HG02678 (cell line): ENCODE measurements at regions not wholly inside any gene's neighbourhood (a gene's known extent, or its start where the extent isn't known, plus 50 kb on each side); places are given as distances from the start of the nearest gene placed in this dataset.
"Not testable (repeated sequence)": the region's sequence is repeated elsewhere in the genome, so short reads cannot be mapped to it uniquely, and the experiment has no call there.

Experiments used
- ATAC-seq: cut with Tn5 transposase; IDR thresholded peaks from one replicate; pipeline ENCODE4 v1.9.1; 2021; ENCODE audit warnings: mild to moderate bottlenecking, moderate library complexity; ENCODE audit not compliant: unreplicated experiment

DNA sequence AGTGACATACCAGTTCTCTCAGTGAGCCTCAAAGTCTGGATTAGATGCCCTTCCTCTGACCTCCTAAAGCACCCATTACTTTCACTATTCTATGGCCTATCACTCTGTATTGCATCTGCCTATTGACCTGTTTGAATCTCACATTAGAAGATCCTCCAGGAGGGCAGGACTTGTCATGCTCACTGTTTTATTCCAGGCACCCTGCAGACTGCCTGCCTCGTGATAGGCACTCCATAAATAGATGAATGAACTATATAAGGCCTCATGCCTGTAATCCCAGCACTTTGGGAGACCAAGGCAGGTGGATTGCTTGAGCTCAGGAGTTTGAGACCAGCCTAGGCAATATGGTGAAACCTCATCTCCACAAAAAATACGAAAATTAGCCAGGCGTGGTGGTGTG is 160.1 kb upstream of the CADM1 start:
- ATAC-seq: no peak

DNA sequence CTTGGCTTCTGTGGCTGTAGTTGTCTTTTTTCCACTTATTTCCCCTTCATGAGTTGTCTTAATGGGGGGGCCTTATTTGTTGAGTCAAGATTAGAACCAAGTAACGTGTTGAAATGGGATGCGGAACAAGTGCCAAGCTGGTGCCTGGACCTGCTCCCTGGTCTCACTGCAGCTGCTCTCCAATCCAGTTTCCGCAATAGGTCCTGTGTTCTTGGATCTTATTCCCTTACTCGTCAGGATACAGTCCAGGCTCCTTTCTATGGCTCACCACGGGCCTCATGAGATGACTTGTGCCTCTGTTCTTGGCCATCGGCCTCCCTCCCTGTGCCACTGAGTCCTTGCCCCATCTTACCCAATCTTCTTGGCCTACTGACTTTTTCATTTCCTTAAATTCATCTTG is 159.6 kb upstream of the CADM1 start:
- ATAC-seq: no peak

DNA sequence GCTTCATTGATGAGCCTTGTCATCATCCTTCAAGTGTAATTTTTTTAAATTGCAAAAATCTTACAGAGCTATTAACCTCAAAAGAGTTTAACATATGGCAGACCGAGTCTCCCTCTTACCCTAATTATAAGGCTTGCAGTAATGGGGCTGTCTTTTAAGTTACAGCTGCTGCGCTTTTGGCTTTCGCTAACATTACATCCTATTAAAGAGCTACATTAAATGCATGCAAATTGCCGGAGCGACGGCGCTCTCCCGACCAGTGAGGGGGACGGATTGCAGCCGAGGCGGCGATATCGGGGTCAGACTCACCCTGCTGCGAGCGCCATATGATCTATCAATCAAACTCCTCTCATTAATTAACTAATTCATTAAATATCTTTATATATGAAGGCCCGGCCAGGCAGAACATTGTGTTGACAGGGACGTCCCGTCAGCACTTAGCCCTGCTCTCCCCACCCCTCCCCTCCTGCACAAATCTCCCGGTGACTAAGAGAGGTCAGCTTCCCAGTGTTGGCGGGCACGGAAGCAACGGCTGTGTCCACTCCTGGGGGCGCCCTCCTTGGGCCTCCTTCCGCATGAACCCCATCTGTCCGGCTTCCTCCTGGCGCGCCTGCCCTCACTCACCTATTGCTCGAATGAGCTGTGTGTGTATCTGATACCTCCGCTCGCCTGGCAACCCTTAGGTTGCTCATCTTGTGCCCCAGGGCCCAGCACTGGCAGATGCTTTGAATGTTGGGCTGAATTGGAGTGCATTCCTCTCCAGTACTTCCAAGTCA is 156.0 kb upstream of the CADM1 start:
- ATAC-seq: no peak

DNA sequence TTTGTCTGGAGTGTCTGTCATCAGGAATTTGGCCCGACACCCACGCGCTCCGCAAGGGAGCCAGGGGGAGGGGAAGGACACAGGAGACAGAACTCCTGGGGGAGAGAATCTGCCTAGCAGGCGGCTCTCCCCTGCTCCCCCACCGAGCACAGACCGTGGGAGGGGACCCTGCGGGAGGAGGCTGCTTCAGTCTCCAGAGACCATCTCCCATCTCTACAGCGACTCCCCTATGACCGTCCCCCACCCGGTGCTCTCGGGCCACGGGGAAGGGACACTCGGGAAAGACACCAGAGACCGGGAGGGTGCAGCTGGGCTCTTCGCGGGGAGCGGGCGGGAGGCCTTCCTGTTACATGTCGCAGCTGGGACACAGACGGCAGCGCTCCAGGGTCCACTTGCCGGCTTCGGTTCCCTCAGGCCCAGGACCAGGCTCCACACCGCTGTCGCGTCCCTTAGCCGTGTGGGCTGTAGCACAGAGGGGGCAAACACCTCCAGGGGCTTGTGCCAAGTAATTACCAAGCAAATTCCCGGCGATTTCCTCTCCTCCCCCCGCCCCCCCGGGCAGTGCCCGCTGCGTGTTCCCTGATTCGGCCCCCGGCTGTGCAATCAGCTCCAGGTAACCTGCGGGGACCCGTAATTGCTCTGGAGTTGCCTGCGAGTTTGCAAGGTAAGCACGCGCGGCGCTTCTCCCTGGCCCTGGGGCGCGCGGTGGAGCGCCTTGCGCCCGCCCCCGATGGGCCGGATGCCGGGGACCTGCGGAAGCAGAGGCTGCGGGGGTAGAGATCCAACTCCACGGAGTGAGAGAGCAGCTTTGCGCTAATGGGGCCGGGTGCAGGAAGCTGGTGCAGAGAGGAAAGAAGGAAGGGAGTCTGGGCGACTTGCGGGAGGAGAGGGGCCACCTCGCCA is 155.1 kb upstream of the CADM1 start:
- ATAC-seq: no peak

DNA sequence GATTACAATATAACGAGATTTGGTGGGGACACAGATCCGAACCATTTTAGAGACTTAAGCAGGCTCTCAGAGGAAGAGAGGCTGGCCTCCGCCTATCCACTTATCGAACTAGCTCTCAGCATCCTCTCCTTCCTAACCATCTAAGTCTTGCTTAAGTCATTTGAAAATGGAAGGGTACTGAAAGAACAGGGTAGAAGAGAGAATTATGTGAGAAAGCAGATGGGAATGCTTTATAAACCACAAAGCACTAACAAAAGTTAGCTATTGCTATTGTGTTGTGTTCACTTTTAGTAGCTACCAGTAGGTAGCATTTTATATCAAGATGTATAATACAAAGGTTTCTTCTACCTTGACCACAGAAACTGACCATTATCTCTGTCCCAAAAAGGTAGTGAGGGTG is 153.4 kb upstream of the CADM1 start:
- ATAC-seq: no peak

DNA sequence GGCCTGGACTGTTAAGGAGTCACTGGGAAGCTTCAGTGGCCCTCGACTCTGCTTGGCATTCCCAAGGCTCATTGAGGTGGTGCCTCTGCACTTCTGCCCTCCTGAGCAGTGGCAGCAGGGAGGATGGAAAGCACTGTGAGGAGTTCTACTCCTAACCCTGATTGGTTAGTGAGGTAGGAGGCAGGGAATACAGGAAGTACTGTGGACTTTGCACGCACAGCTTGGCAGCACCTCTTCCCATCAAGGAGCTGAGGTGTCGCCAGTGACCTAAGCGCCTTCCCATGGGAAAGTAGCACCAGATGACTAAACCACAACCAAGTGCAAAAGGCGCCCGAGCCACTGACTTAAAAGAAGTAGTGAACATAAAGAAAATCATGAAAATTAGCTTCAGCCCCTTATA is 152.5 kb upstream of the CADM1 start:
- no peak for ATAC-seq

DNA sequence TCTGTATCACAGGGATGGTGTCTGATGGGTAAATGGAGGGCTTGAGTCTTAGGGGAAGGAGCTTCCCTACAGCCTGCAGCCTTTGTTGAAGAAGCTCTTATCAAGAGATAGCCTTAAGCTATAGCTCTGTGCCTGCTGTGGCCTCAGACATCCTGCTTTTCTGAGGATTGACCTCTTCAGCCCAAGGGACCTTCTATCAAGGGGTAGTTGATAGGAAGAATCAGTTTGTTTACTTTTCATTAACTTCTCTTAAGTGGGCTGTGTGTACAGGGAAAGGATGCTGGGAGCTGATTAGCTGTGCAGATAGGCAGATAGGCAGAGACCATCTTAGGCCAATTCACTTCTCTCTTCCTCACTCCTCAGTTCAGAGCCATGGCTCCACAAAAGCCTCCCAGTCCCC is 151.8 kb upstream of the CADM1 start:
- ATAC-seq: no peak

DNA sequence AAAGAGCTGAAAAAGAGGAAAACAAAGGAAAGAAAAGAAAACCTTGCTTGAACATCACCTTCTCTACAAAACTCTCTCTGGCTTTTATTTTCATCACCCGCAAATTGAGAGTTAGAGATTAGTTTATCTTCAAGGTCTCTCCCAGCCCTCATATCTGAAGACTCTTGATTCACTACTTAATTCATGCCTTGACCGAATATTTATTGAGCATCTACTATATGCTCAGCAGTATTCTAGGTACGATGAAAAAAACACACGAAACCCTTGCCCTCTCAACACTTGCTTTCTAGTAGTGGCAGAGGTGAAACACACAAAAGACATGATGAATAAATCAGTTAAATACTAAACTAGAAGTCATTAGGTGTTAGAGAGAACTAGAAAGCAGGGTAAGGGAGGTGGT is 150.6 kb upstream of the CADM1 start:
- no peak for ATAC-seq

DNA sequence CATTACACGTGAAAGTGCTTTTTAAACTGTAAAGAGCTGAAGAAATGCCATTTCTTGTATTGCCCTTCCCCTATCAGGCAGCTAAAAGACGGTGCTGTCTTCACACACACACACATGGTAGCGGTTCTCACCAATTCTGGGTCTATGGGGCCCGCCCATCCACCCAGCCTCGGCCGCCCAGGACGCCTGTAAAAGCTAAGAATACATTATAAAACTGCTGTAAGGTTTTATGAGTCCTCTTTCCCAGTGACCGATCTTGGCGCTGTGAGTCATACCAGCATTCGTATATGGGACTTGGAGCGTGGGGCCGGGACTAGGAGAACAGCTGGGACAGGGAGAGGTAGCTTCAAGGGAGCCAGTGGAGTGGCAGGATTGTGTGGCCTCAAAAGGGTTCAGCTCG is 149.7 kb upstream of the CADM1 start:
- ATAC-seq: no peak

DNA sequence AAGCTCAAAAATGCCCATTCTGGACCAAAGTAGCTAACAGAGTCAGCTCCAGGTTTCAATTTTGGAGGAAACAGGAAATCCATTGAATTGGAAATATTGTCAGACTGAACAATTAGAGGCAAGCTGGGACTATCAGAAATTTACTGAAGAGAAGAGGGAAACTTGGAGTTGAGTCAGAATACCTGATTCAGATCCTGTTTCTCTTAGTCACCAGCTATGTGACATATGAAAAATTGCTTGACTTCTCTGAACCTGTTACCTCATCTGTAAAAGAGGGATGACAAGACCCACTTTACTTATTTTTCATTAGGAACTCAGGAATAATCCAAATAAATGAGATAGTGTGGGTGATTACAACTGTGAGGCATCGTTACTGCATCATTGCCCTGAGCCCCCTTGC is 148.9 kb upstream of the CADM1 start:
- ATAC-seq: no peak

DNA sequence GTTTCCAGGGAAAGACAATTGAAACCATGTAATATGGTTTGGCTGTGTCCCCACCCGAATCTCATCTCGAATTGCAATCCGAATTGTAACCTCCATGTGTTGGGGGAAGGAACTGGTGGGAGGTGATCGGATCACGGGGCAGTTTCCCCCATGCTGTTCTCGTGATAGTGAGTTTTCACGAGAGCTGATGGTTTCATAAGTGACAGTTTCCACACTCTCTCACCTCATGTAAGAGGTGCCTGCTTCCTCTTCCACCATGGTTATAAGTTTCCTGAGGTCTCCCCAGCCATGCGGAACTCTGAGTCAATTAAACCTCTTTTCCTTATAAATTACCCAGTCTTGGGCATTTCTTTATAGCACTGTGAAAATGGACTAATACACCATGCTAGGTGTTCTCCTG is 148.3 kb upstream of the CADM1 start:
- no peak for ATAC-seq

DNA sequence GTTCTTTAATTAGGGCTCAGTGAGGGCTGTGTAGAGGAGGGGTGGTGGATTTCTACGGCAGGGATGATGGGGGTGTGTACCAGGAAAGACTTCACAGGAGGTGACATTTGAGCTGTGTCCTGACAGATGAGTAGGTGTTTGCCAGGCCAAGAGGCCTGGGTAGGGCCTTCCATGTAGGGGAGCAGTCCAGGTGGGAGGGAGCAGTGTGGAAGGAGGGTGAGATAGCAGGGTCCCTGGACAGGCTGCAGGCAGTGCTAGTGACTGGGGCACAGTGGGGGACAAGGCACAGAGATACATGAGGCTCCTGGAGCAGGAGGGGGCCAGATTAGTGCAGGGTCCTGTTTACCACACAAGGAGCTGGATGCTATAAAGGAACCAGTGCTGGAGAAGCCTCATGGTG is 147.9 kb upstream of the CADM1 start:
- ATAC-seq: no peak

DNA sequence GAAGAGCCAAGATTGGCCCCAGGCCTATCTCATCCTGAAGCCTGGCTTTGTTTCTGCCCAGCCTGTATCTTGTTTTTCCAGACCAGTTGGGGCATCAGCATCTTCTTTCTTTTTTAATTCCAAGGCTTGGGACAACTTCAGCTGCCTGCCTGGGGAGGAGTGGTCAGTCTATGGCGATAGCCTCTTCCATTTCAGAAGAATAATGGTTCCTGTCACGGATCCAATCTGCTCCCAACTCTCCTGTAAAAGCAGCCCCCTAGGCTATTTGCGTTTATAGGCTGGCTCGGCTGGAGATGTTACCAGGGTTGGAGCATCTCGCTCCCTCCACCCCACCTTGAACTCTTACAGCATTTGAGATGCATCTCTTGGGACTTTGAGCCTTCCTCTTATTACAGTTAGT is 145.2 kb upstream of the CADM1 start:
- no peak for ATAC-seq

DNA sequence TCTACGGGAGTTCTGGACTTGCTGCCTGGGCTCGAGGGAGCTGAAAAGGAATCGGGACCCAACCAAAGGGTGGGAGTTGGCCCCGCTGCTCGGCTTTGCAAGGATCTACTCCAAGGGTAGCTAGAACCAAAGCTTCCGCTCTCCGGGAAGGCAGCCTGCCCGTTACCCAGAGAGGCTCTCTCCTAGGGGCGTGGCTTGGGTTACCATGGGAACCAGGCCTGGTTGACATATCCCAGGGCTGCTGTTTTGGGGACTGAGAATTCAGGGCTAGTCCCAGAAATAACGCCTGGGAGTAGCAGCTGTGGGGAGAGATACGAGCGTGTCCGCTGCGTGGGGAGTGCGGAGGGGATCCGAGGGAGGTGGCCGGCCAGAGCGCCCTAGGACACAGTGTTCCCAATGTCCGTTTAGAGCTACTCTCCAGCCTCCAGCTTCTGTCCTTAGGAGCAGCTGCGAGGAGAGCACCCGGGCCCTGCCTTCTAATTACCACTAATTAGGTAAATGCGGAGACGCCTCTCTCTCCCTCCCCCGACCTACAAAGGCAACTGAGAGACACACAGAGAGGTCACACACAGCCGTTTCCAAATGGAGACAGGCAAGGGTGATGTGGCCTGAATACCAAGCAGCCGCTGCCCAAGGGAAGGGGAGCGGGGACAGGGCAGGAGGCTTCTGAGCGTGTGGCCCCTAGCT is 141.6 kb upstream of the CADM1 start:
- ATAC-seq: no peak

DNA sequence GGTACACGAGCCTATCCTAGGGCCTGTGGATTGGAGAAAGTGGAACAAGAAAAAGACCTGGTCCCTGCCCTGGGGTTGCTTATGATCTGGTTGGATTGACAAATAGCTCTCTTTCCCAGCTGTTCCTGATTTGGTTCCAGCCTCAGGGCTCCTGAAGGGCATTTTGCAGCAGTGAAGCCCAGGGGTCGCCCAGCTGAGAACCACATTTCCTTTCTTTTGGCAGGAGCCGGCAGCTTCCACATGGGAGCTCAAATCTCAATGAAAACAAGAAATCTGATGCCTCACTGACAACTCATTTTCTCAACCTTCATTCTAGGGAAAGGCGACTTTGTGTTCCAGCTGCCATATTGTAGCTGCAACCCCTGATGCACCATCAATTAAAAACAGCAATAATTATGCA is 140.6 kb upstream of the CADM1 start:
- ATAC-seq: no peak

DNA sequence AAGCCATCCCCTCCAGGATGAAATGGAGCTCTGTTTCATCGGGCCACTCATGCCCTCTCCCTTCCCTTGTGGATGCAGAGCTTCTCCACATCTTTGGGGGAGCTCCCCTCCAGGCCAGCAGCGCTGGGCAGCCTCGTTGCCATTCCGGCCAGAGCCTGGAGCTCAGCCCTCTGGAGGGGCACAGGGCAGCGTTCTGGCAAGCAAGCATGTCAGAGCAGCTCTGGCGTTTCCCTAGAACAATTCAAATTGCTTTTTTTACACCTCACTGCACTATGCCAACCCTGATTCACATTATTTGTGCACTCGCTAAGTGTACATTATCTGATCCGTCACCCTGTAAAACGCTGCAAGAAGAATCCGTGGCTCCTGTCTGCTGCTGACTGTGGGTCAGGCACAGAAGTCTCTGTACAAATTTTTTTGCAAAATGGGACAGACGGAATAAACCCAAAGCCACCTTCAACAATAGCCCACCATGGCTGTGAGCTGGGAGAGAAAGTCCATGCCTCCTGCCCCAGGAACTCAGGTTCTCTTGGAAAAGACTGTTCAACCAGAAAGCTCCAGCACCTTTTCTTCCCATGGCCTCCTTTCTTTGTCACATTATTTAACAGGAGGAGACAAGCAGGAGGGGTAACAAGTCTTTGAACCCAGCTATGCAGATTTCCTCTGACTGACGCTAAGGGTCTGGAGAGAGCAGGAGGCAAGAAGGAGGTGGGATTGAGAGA is 139.5 kb upstream of the CADM1 start:
- no peak for ATAC-seq

DNA sequence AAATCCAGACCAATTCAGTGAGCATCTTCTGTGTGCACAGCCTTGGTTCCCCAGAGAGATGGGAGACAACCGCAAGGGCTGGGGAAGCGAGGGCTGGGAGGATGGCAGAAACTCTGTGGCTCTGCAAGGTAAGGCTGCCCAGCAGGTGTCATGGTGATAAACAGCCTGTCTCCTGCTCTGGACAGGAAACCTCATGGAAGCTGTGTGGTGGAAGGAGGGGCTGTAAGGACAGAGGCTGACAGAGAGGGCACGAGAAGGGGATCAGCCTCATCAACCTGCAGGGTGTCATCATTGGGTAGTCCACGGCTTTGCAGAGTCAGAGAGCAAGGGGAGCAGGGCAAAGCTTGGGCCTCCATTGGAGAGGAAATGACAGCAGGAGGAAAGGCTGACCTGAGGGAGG is 138.4 kb upstream of the CADM1 start:
- no peak for ATAC-seq

DNA sequence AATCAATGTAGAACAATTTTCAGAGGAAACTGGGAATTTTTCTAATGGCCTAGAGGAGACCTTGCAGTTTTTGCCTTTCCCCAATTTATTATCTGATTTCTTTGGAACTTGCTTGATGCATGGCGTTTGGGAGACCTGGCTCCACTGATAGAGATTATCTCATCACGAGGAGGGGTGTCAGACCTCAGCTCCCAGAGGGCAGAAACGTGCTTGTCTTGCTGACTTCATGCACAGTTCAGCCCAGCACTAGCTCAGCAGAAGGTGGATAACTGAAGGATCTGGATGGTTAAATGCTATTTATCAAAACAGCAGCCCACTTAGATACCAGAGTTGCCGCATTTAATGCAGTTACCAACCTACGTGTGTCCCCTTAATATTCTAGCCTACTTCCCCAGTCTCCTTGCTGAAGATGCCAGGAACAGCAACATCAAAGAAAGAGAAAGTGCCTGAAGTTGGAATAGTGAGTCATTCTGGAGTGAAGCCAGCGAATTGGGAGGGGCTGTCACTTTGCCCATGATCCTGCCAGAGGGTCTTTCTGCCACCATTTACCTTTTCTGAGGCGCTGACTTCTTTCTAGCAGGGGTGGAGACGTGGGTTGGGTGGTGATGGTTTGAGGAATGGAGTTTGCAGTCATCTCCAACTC is 133.5 kb upstream of the CADM1 start:
- ATAC-seq: no peak

DNA sequence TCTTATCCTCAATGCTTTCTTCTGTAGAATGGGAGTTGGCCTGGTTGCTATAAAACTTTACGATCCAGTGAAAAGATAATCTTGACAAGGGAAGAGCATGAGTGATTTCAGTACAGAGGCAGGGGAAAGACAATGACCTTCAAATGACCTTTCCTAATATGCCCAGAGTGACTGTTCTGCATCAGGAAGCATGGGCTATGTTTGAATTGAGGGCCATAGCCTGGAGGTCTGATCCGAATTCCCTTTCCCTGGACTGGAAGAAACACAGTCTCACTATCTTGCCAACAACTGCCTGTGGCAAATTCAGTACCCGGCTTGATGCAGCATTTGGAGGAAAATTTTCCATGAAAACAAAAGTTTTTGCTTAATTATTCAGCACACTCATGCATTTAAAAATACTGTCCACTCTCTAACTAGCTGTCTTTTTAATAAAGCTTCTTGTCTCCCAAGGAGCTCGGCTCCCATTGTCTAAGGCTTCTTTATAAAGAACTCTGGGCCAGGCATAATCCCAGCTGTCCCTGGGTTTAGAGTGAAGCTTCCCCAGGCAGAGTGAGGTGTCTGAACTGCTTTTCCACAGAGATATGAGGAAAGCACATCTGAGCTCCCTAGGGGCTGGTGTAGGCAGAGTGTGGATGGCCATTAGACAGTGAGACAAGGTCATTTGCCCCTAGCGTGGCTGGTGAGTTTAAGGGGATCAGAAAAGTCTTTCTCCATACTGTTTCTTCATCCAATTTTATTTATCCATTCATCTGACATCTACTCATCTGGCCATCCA is 132.7 kb upstream of the CADM1 start:
- ATAC-seq: no peak

DNA sequence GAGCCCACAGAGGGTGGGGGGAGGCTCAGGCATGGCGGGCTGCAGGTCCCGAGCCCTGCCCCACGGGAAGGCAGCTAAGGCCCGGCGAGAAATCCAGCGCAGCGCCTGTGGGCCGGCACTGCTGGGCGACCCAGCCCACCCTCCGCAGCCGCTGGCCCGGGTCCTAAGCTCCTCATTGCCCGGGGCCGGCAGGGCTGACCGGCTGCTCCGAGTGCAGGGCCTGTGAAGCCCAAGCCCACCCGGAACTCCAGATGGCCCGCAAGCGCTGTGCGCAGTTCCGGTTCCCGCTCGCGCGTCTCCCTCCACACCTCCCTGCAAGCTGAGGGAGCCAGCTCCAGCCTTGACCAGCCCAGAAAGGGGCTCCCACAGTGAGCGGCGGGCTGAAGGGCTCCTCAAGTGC is 129.8 kb upstream of the CADM1 start:
- not testable (repeated sequence) for ATAC-seq
